Choroid plexus epithelial cell (primary cell): ENCODE measurements at regions not wholly inside any gene's neighbourhood (a gene's known extent, or its start where the extent isn't known, plus 50 kb on each side); places are given as distances from the start of the nearest gene placed in this dataset.

Experiments
- DNase-seq: peaks from one replicate; pipeline ENCODE4 v3.0.0-alpha.2; 2010; ENCODE audit warnings: low read depth
- H3K4me3 ChIP-seq: 2 replicates; pipeline ENCODE4 v1.5.1; 2011; ENCODE audit warnings: low read depth, mild to moderate bottlenecking, control low read depth, low read length, moderate library complexity
- CTCF ChIP-seq: conservative IDR thresholded peaks from 2 replicates; pipeline ENCODE4 v1.5.1; 2011; ENCODE audit warnings: low read depth, mild to moderate bottlenecking, control low read depth, inconsistent platforms, low read length, moderate library complexity

- TF ChIP-seq CTCF = no peak
- H3K4me3 ChIP-seq = no peak overlapping the region
- DNase-seq = peak; percentile 36
Observed at GRCh38 chr11:103832762-103833161, 203.7 kb upstream of the DDI1 start.

- DNase-seq = peak; percentile 30
- no peak for TF ChIP-seq CTCF
- no peak overlapping the region for H3K4me3 ChIP-seq
Observed at GRCh38 chr11:103842191-103842590, 194.2 kb upstream of the DDI1 start.

GRCh38 chr11:103842795-103843194, 193.6 kb upstream of the DDI1 start:
- DNase-seq = peak; percentile 73
- H3K4me3 ChIP-seq = no peak overlapping the region
- TF ChIP-seq CTCF = no peak

- no peak for DNase-seq
- no peak overlapping the region for H3K4me3 ChIP-seq
- TF ChIP-seq CTCF = no peak
Observed at GRCh38 chr11:103844327-103845215, 191.9 kb upstream of the DDI1 start.

- H3K4me3 ChIP-seq = no peak overlapping the region
Observed at GRCh38 chr11:103845331-103845730, 191.1 kb upstream of the DDI1 start.

GRCh38 chr11:103848686-103849085, 187.8 kb upstream of the DDI1 start:
- no peak for TF ChIP-seq CTCF
- no peak overlapping the region for H3K4me3 ChIP-seq
- DNase-seq = no peak

More at GRCh38 chr11:103845331-103845730, 191.1 kb upstream of the DDI1 start:
- no peak for TF ChIP-seq CTCF
- DNase-seq = peak; percentile 46

- peak; percentile 67 for DNase-seq
- TF ChIP-seq CTCF = no peak
- H3K4me3 ChIP-seq = no peak overlapping the region
Observed at GRCh38 chr11:103849366-103849765, 187.1 kb upstream of the DDI1 start.
